Endothelial cell of umbilical vein (primary cell): ENCODE measurements at regions not wholly inside any gene's neighbourhood (a gene's known extent, or its start where the extent isn't known, plus 50 kb on each side); places are given as distances from the start of the nearest gene placed in this dataset.

Source experiments
- BruUV-seq: library from RNA; stranded (reverse); fragments of 400-500 nt; replicated peaks from 2 replicates; lab custom pipeline; 2021; lab: Mats Ljungman, UMichigan
- CTCF ChIA-PET: fragments of 300-600, 350-600 bp; sonication (Branson Sonifier 250); formaldehyde crosslinking; loops from one replicate; lab custom pipeline; 2021; ENCODE audit warnings: antibody characterized with exemption, inconsistent platforms; lab: Charles Lee
- POLR2A ChIA-PET: fragments of 300-600, 350-600 bp; sonication (Branson Sonifier 250); formaldehyde crosslinking; loops from one replicate; lab custom pipeline; 2021; ENCODE audit warnings: antibody characterized with exemption, inconsistent platforms; lab: Charles Lee
- DNase-seq: peaks from one replicate; pipeline ENCODE4 v3.0.0-alpha.2; 2011; ENCODE audit warnings: low read depth, low spot score
- FAIRE-seq: peaks from 2 replicates; lab custom pipeline; 2011; peaks lifted over from hg19 to GRCh38; lab: Jason Lieb, UNC
- H2AFZ ChIP-seq: 2 replicates; pipeline ENCODE4 v1.6.0; 2012; ENCODE audit warnings: low read depth, low read length, control low read depth, inconsistent platforms
- H3K27ac ChIP-seq: 2 replicates; pipeline ENCODE4 v1.5.1; 2011; ENCODE audit warnings: low read depth, mild to moderate bottlenecking, control low read depth, low read length, moderate library complexity; ENCODE audit not compliant: insufficient read depth
- H3K27me3 ChIP-seq, 2 experiments: 2 replicates each; pipeline versions ENCODE4 v1.6.0 to v1.6.1; 2011; ENCODE audit warnings: low read length in 2 of 2, mixed read lengths in 1 of 2; ENCODE audit not compliant: control insufficient read depth in 2 of 2, insufficient read depth in 2 of 2
- H3K36me3 ChIP-seq, 2 experiments: 2 replicates in 1 of 2; 3 replicates in 1 of 2; pipeline ENCODE4 v1.5.1; 2011; ENCODE audit warnings: low read length in 2 of 2, mild to moderate bottlenecking in 1 of 2, moderate library complexity in 1 of 2; ENCODE audit not compliant: control insufficient read depth in 2 of 2, insufficient read depth in 2 of 2; ENCODE audit errors: extremely low read depth in 1 of 2
- H3K4me1 ChIP-seq: 3 replicates; pipeline ENCODE4 v1.5.1; 2011; ENCODE audit warnings: mild to moderate bottlenecking, low read length; ENCODE audit not compliant: control insufficient read depth, insufficient read depth; ENCODE audit errors: extremely low read depth
- H3K4me2 ChIP-seq: 2 replicates; pipeline ENCODE4 v1.6.1; 2011; ENCODE audit warnings: low read length, control low read depth, mixed read lengths; ENCODE audit not compliant: insufficient read depth
- H3K4me3 ChIP-seq, 3 experiments: fragments of 200-600 bp in 1 of 3; sonication (generic), shearing (Covaris generic) in 1 of 3; replicated peaks in 1 of 3; 2 replicates each; pipeline ENCODE4 v1.5.1; 2011 to 2016; ENCODE audit warnings: control low read depth in 3 of 3, low read length in 3 of 3, mild to moderate bottlenecking in 2 of 3, inconsistent platforms in 1 of 3, low read depth in 1 of 3, moderate library complexity in 1 of 3; ENCODE audit not compliant: insufficient read depth in 1 of 3
- H3K79me2 ChIP-seq: 2 replicates; pipeline ENCODE4 v1.6.0; 2012; ENCODE audit warnings: low read length, inconsistent platforms; ENCODE audit not compliant: control insufficient read depth, insufficient read depth
- H3K9ac ChIP-seq: replicated peaks from 2 replicates; pipeline ENCODE3; 2011; ENCODE audit warnings: low read length, control low read depth; ENCODE audit not compliant: insufficient read depth; ENCODE audit errors: extremely low read depth
- H3K9me1 ChIP-seq: replicated peaks from 3 replicates; pipeline ENCODE4 v1.6.0; 2011; ENCODE audit warnings: mild to moderate bottlenecking, low read length; ENCODE audit not compliant: control insufficient read depth, insufficient read depth; ENCODE audit errors: extremely low read depth
- H3K9me3 ChIP-seq: replicated peaks from 2 replicates; pipeline ENCODE4 v1.5.1; 2012; ENCODE audit warnings: low read length, inconsistent platforms; ENCODE audit not compliant: control insufficient read depth, insufficient read depth
- H4K20me1 ChIP-seq: replicated peaks from 2 replicates; pipeline ENCODE3; 2011; ENCODE audit warnings: mild to moderate bottlenecking, low read length; ENCODE audit not compliant: control insufficient read depth, insufficient read depth; ENCODE audit errors: extremely low read depth
- CTCF ChIP-seq, 2 donors: IDR thresholded peaks; 1 replicate in 1 of 2; 2 replicates in 1 of 2; pipeline ENCODE4 v1.5.1; 2011; ENCODE audit warnings: low read length in 2 of 2, mild to moderate bottlenecking in 2 of 2, moderate library complexity in 2 of 2, control low read depth in 1 of 2, inconsistent platforms in 1 of 2, low read depth in 1 of 2; ENCODE audit not compliant: insufficient read depth in 1 of 2; ENCODE audit errors: extremely low read depth in 1 of 2
- EZH2 ChIP-seq: IDR thresholded peaks from 2 replicates; pipeline ENCODE4 v1.6.1; 2012; ENCODE audit warnings: borderline replicate concordance, low read depth, mild to moderate bottlenecking, moderate library complexity, low read length, inconsistent platforms; ENCODE audit not compliant: severe bottlenecking
- FOS ChIP-seq: IDR thresholded peaks from 2 replicates; pipeline ENCODE4 v1.6.1; 2011; ENCODE audit warnings: mild to moderate bottlenecking, low read length, moderate library complexity, borderline replicate concordance; ENCODE audit not compliant: insufficient read depth
- GATA2 ChIP-seq: IDR thresholded peaks from 2 replicates; pipeline ENCODE4 v1.7.0; 2011; ENCODE audit warnings: low read depth, mild to moderate bottlenecking, moderate library complexity, mixed read lengths, low read length; ENCODE audit not compliant: insufficient read length, insufficient read depth
- JUN ChIP-seq: IDR thresholded peaks from 2 replicates; pipeline ENCODE4 v1.6.1; 2011; ENCODE audit warnings: borderline replicate concordance, low read depth; ENCODE audit not compliant: insufficient read length, insufficient read depth
- MAX ChIP-seq: IDR thresholded peaks from 2 replicates; pipeline ENCODE4 v1.6.1; 2011; ENCODE audit not compliant: insufficient read depth, insufficient read length
- MYC ChIP-seq: IDR thresholded peaks from one replicate; pipeline ENCODE4 v1.6.1; 2011; ENCODE audit warnings: mild to moderate bottlenecking, low read depth, low read length
- POLR2A ChIP-seq: IDR thresholded peaks from 2 replicates; pipeline ENCODE4 v1.6.1; 2012; ENCODE audit warnings: low read depth, mild to moderate bottlenecking, control low read depth, low read length
- POLR2AphosphoS5 ChIP-seq: IDR thresholded peaks from 2 replicates; pipeline ENCODE4 v1.6.1; 2012; ENCODE audit warnings: low read depth, mild to moderate bottlenecking, control low read depth, low read length, moderate library complexity; ENCODE audit not compliant: insufficient read depth
- dilution Hi-C: fragments of 300-500 bp; cut with MboI; formaldehyde crosslinking; loops from one replicate; pipeline ENCODE4 v1.15.0; 2019; ENCODE audit warnings: low sequenced_read_pairs; ENCODE audit not compliant: extremely low pct_ligation_motif_present
- intact Hi-C: fragments of 100-400 bp; cut with micrococcal nuclease; formaldehyde crosslinking; loops from one replicate; pipeline ENCODE4 v1.10.0; 2022

- Histone ChIP-seq H3K4me3 (no peak overlapping the region), H3K9me3 (no peaks in the 10 kb centered on the region), H3K4me2 (no peak overlapping the region), H4K20me1 (no peaks in the 10 kb centered on the region), H3K9me1 (no peaks in the 10 kb centered on the region), H3K36me3 (no peaks in the 10 kb centered on the region), H2AFZ (no peak overlapping the region), H3K27me3 (no peaks in the 10 kb centered on the region), H3K79me2 (no peaks in the 10 kb centered on the region), H3K4me1 (no peaks in the 10 kb centered on the region), H3K27ac (no peak overlapping the region), H3K9ac (no peak overlapping the region)
- CTCF ChIA-PET = interaction anchor here (0.7 to 2.7 kb wide), 5 partner anchors 11 to 143 kb away, joined by 3 to 11 read pairs (median 4); no protein-coding TSS in a partner anchor
- FAIRE-seq (no peak), DNase-seq (no peak)
- intact Hi-C loops (no loop called here), dilution Hi-C loops (no loop called here)
- no TSS peak for BruUV-seq
- POLR2A ChIA-PET = no interaction called here
- TF ChIP-seq GATA2 (no peak), CTCF (IDR thresholded peaks at IDR 0.05; ENCODE audit: extremely low read depth in 1 of 2, insufficient read depth in 1 of 2, low read depth in 1 of 2, low read length in 2 of 2) (no peak), POLR2A (no peak), MAX (no peak), POLR2AphosphoS5 (no peak), MYC (no peak), JUN (no peak), EZH2 (no peak), FOS (no peak)
Observed at GRCh38 chr16:85258166-85258565, 145.9 kb upstream of the CIBAR2 start.
